DND-41 (cell line): ENCODE measurements at regions not wholly inside any gene's neighbourhood (a gene's known extent, or its start where the extent isn't known, plus 50 kb on each side); places are given as distances from the start of the nearest gene placed in this dataset.

ENCODE experiments used
- CTCF ChIP-seq: IDR thresholded peaks from 2 replicates; pipeline ENCODE4 v1.5.1; 2012; ENCODE audit warnings: borderline replicate concordance, low read length, moderate library complexity, mild to moderate bottlenecking; ENCODE audit not compliant: poor library complexity, severe bottlenecking; ENCODE audit errors: extremely low read depth
- EZH2 ChIP-seq: IDR thresholded peaks from 3 replicates; pipeline ENCODE4 v1.6.1; 2012; ENCODE audit warnings: borderline replicate concordance, low read depth, mild to moderate bottlenecking, moderate library complexity, low read length, inconsistent platforms; ENCODE audit not compliant: severe bottlenecking

GRCh38 chr13:58051807-58052375 is 420.3 kb downstream of the PCDH17 start:
- TF ChIP-seq CTCF, result no peak
- no peak for TF ChIP-seq EZH2
